SH-SY5Y (cell line): ENCODE measurements at regions not wholly inside any gene's neighbourhood (a gene's known extent, or its start where the extent isn't known, plus 50 kb on each side); places are given as distances from the start of the nearest gene placed in this dataset.

Source experiments
- GATA2 ChIP-seq: IDR thresholded peaks from 2 replicates; pipeline ENCODE4 v1.6.1; 2011; ENCODE audit warnings: mild to moderate bottlenecking, low read depth, low read length
- GATA3 ChIP-seq: IDR thresholded peaks from 2 replicates; pipeline ENCODE4 v1.6.1; 2011; ENCODE audit warnings: low read depth, mild to moderate bottlenecking, low read length, moderate library complexity

GRCh38 chr11:129557421-129557820, 181.8 kb downstream of the BARX2 start:
- no peak for TF ChIP-seq GATA2
- no peak for TF ChIP-seq GATA3
